Endothelial cell of umbilical vein (primary cell): ENCODE measurements at regions not wholly inside any gene's neighbourhood (a gene's known extent, or its start where the extent isn't known, plus 50 kb on each side); places are given as distances from the start of the nearest gene placed in this dataset.

Source experiments
- EZH2 ChIP-seq: IDR thresholded peaks from 2 replicates; pipeline ENCODE4 v1.6.1; 2012; ENCODE audit warnings: borderline replicate concordance, low read depth, mild to moderate bottlenecking, moderate library complexity, low read length, inconsistent platforms; ENCODE audit not compliant: severe bottlenecking
- FOS ChIP-seq: IDR thresholded peaks from 2 replicates; pipeline ENCODE4 v1.6.1; 2011; ENCODE audit warnings: mild to moderate bottlenecking, low read length, moderate library complexity, borderline replicate concordance; ENCODE audit not compliant: insufficient read depth
- GATA2 ChIP-seq: IDR thresholded peaks from 2 replicates; pipeline ENCODE4 v1.7.0; 2011; ENCODE audit warnings: low read depth, mild to moderate bottlenecking, moderate library complexity, mixed read lengths, low read length; ENCODE audit not compliant: insufficient read length, insufficient read depth
- JUN ChIP-seq: IDR thresholded peaks from 2 replicates; pipeline ENCODE4 v1.6.1; 2011; ENCODE audit warnings: borderline replicate concordance, low read depth; ENCODE audit not compliant: insufficient read length, insufficient read depth
- MYC ChIP-seq: IDR thresholded peaks from one replicate; pipeline ENCODE4 v1.6.1; 2011; ENCODE audit warnings: mild to moderate bottlenecking, low read depth, low read length
- POLR2A ChIP-seq: IDR thresholded peaks from 2 replicates; pipeline ENCODE4 v1.6.1; 2012; ENCODE audit warnings: low read depth, mild to moderate bottlenecking, control low read depth, low read length
- POLR2AphosphoS5 ChIP-seq: IDR thresholded peaks from 2 replicates; pipeline ENCODE4 v1.6.1; 2012; ENCODE audit warnings: low read depth, mild to moderate bottlenecking, control low read depth, low read length, moderate library complexity; ENCODE audit not compliant: insufficient read depth
- TF ChIP-seq, protein P1 (sequence below), 2 donors: IDR thresholded peaks; 1 replicate in 1 of 2; 2 replicates in 1 of 2; pipeline ENCODE4 v1.5.1; 2011; ENCODE audit warnings: low read length in 2 of 2, mild to moderate bottlenecking in 2 of 2, moderate library complexity in 2 of 2, control low read depth in 1 of 2, inconsistent platforms in 1 of 2, low read depth in 1 of 2; ENCODE audit not compliant: insufficient read depth in 1 of 2; ENCODE audit errors: extremely low read depth in 1 of 2
- TF ChIP-seq, protein P2 (sequence below): IDR thresholded peaks from 2 replicates; pipeline ENCODE4 v1.6.1; 2011; ENCODE audit not compliant: insufficient read depth, insufficient read length

GRCh38 chr4:28942631-28943030, 1777.5 kb upstream of the PCDH7 start:
- TF ChIP-seq POLR2A: no peak
- TF ChIP-seq, protein P1, sequence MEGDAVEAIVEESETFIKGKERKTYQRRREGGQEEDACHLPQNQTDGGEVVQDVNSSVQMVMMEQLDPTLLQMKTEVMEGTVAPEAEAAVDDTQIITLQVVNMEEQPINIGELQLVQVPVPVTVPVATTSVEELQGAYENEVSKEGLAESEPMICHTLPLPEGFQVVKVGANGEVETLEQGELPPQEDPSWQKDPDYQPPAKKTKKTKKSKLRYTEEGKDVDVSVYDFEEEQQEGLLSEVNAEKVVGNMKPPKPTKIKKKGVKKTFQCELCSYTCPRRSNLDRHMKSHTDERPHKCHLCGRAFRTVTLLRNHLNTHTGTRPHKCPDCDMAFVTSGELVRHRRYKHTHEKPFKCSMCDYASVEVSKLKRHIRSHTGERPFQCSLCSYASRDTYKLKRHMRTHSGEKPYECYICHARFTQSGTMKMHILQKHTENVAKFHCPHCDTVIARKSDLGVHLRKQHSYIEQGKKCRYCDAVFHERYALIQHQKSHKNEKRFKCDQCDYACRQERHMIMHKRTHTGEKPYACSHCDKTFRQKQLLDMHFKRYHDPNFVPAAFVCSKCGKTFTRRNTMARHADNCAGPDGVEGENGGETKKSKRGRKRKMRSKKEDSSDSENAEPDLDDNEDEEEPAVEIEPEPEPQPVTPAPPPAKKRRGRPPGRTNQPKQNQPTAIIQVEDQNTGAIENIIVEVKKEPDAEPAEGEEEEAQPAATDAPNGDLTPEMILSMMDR (IDR thresholded peaks at IDR 0.05; ENCODE audit: extremely low read depth in 1 of 2, insufficient read depth in 1 of 2, low read depth in 1 of 2, low read length in 2 of 2): no peak
- TF ChIP-seq POLR2AphosphoS5: no peak
- TF ChIP-seq EZH2: no peak
- no peak for TF ChIP-seq MYC
- TF ChIP-seq JUN: no peak
- TF ChIP-seq, protein P2, sequence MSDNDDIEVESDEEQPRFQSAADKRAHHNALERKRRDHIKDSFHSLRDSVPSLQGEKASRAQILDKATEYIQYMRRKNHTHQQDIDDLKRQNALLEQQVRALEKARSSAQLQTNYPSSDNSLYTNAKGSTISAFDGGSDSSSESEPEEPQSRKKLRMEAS: no peak
- TF ChIP-seq GATA2: no peak
- TF ChIP-seq FOS: no peak
